ENCODE measurements at regions not wholly inside any gene's neighbourhood (a gene's known extent, or its start where the extent isn't known, plus 50 kb on each side); places are given as distances from the start of the nearest gene placed in this dataset.

GRCh38 chr6:22437665-22438064 is 131.7 kb upstream of the HDGFL1 start:
- no peak for TF ChIP-seq CTCF (conservative IDR thresholded peaks at IDR 0.05; ENCODE audit: low read length)
- no peak overlapping the region for H3K4me3 ChIP-seq (ENCODE audit: low read length)
- no peak for DNase-seq (ENCODE audit: low read depth)

DNA sequence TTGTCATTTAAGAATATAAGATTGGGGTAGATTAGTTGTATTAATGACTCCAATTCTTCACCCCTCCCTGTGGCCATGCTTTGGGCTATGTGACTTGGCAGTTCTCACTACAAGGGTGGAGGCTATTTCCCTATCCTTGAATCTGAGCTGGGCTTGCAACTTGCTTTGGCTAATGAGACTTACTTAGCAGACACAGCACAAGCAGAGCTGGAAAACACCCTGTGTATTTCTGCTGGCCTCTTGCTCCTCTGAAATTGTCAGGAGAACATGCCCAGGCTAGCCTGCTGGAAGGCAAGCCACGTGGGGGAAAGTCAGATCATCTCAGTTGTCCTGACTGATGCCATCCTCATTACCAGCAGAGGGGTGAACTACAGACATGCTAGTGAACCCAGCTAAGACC is 126.5 kb upstream of the HDGFL1 start:
- H3K4me3 ChIP-seq (ENCODE audit: low read length) = no peak overlapping the region
- DNase-seq (ENCODE audit: low read depth) = peak; percentile 35
- no peak for TF ChIP-seq CTCF (conservative IDR thresholded peaks at IDR 0.05; ENCODE audit: low read length)

- no peak overlapping the region for H3K4me3 ChIP-seq (ENCODE audit: low read length)
- TF ChIP-seq CTCF (conservative IDR thresholded peaks at IDR 0.05; ENCODE audit: low read length) = no peak
- DNase-seq (ENCODE audit: low read depth) = no peak
Observed at GRCh38 chr6:22444330-22444729, 125.0 kb upstream of the HDGFL1 start.

GRCh38 chr6:22445946-22446345 is 123.4 kb upstream of the HDGFL1 start:
- no peak for DNase-seq (ENCODE audit: low read depth)

GRCh38 chr6:22447249-22448196 is 121.8 kb upstream of the HDGFL1 start:
- H3K4me3 ChIP-seq (ENCODE audit: low read length) = no peak overlapping the region
- no peak for TF ChIP-seq CTCF (conservative IDR thresholded peaks at IDR 0.05; ENCODE audit: low read length)
- DNase-seq (ENCODE audit: low read depth) = no peak

More at GRCh38 chr6:22445946-22446345, 123.4 kb upstream of the HDGFL1 start:
- no peak for TF ChIP-seq CTCF (conservative IDR thresholded peaks at IDR 0.05; ENCODE audit: low read length)
- no peak overlapping the region for H3K4me3 ChIP-seq (ENCODE audit: low read length)

GRCh38 chr6:22448291-22448711 is 121.1 kb upstream of the HDGFL1 start:
- TF ChIP-seq CTCF (conservative IDR thresholded peaks at IDR 0.05; ENCODE audit: low read length) = no peak
- H3K4me3 ChIP-seq (ENCODE audit: low read length) = no peak overlapping the region
- no peak for DNase-seq (ENCODE audit: low read depth)

GRCh38 chr6:22451962-22452361 is 117.4 kb upstream of the HDGFL1 start:
- DNase-seq (ENCODE audit: low read depth) = peak; percentile 43
- TF ChIP-seq CTCF (conservative IDR thresholded peaks at IDR 0.05; ENCODE audit: low read length) = no peak
- H3K4me3 ChIP-seq (ENCODE audit: low read length) = no peak overlapping the region

All from AG10803 (cell line).